ENCODE measurements at regions not wholly inside any gene's neighbourhood (a gene's known extent, or its start where the extent isn't known, plus 50 kb on each side); places are given as distances from the start of the nearest gene placed in this dataset.
A peak's percentile ranks its signal among the peaks of the same experiment; 100 is the strongest.

- Histone ChIP-seq H3K4me1 (no peaks in the 10 kb centered on the region), H3K9me3 (replicated peaks) (no peaks in the 10 kb centered on the region), H3K4me3 (no peak overlapping the region), H3K27me3 (ENCODE audit: low read depth) (no peaks in the 10 kb centered on the region), H3K27ac (replicated peaks) (no peak overlapping the region), H3K36me3 (no peaks in the 10 kb centered on the region)
- DNase-seq: no peak
- intact Hi-C loops (cut with micrococcal nuclease): no loop called here
- no peak for TF ChIP-seq CTCF (IDR thresholded peaks at IDR 0.05; ENCODE audit: borderline replicate concordance)
These were observed 77.7 kb downstream of the FAM76B start for GRCh38 chr11:95711945-95712221.

- Histone ChIP-seq H3K4me3 (no peak overlapping the region), H3K9me3 (replicated peaks) (no peaks in the 10 kb centered on the region), H3K27ac (replicated peaks) (no peak overlapping the region), H3K4me1 (no peaks in the 10 kb centered on the region), H3K36me3 (no peaks in the 10 kb centered on the region), H3K27me3 (ENCODE audit: low read depth) (no peaks in the 10 kb centered on the region)
- no peak for DNase-seq
- intact Hi-C loops (cut with micrococcal nuclease): no loop called here
- TF ChIP-seq CTCF (IDR thresholded peaks at IDR 0.05; ENCODE audit: borderline replicate concordance): no peak
These were observed 78.2 kb downstream of the FAM76B start for GRCh38 chr11:95711162-95711944.

GRCh38 chr11:95708681-95709080 lies 80.9 kb downstream of the FAM76B start:
- no peak overlapping the region for H3K27ac ChIP-seq (replicated peaks)
- H3K36me3 ChIP-seq: no peaks in the 10 kb centered on the region
- no peaks in the 10 kb centered on the region for H3K27me3 ChIP-seq (ENCODE audit: low read depth)
- H3K9me3 ChIP-seq (replicated peaks): no peaks in the 10 kb centered on the region
- no peak for DNase-seq
- intact Hi-C loops (cut with micrococcal nuclease): loop anchor here (5.0 kb wide), 1 partner anchor 556 kb away; no protein-coding TSS in a partner anchor
- TF ChIP-seq CTCF (IDR thresholded peaks at IDR 0.05; ENCODE audit: borderline replicate concordance): no peak
- no peak overlapping the region for H3K4me3 ChIP-seq
- peaks cover 6% of the 10 kb centered on the region for H3K4me1 ChIP-seq

GRCh38 chr11:95706974-95707387 lies 82.6 kb downstream of the FAM76B start:
- no peak overlapping the region for H3K4me3 ChIP-seq
- no peaks in the 10 kb centered on the region for H3K36me3 ChIP-seq
- H3K27ac ChIP-seq (replicated peaks): no peak overlapping the region
- H3K27me3 ChIP-seq (ENCODE audit: low read depth): no peaks in the 10 kb centered on the region
- TF ChIP-seq CTCF (IDR thresholded peaks at IDR 0.05; ENCODE audit: borderline replicate concordance): no peak
- DNase-seq: no peak
- intact Hi-C loops (cut with micrococcal nuclease): loop anchor here (5.0 kb wide), 1 partner anchor 555 kb away; no protein-coding TSS in a partner anchor
- H3K4me1 ChIP-seq: peaks cover 6% of the 10 kb centered on the region
- H3K9me3 ChIP-seq (replicated peaks): no peaks in the 10 kb centered on the region

- no peaks in the 10 kb centered on the region for H3K36me3 ChIP-seq
- H3K4me1 ChIP-seq: peaks cover 6% of the 10 kb centered on the region
- DNase-seq: peak; percentile 82
- peak; percentile 95 for TF ChIP-seq CTCF (IDR thresholded peaks at IDR 0.05; ENCODE audit: borderline replicate concordance)
- no peaks in the 10 kb centered on the region for H3K27me3 ChIP-seq (ENCODE audit: low read depth)
- intact Hi-C loops (cut with micrococcal nuclease): loop anchor here (5.0 kb wide), 1 partner anchor 553 kb away; no protein-coding TSS in a partner anchor
- H3K4me3 ChIP-seq: no peak overlapping the region
- H3K27ac ChIP-seq (replicated peaks): peak overlapping the region; percentile 59
- H3K9me3 ChIP-seq (replicated peaks): no peaks in the 10 kb centered on the region
These were observed 84.0 kb downstream of the FAM76B start for GRCh38 chr11:95705485-95706124.

Measured in left ventricle myocardium inferior (tissue), 1 donor.